H9 (cell line): ENCODE measurements at regions not wholly inside any gene's neighbourhood (a gene's known extent, or its start where the extent isn't known, plus 50 kb on each side); places are given as distances from the start of the nearest gene placed in this dataset.

Source experiments
- DNase-seq: peaks from one replicate; pipeline ENCODE4 v3.0.0-alpha.2; 2017
- H2AFZ ChIP-seq: one replicate; pipeline ENCODE4 v1.6.1; 2013; ENCODE audit warnings: mild to moderate bottlenecking, low read length, control low read depth, moderate library complexity
- H2AK5ac ChIP-seq: 2 replicates; pipeline ENCODE4 v1.6.1; 2013; ENCODE audit warnings: low read length, control low read depth, mixed read lengths; ENCODE audit not compliant: insufficient read length
- H2BK120ac ChIP-seq: one replicate; pipeline ENCODE4 v1.6.1; 2013; ENCODE audit warnings: low read depth, mild to moderate bottlenecking, low read length, control low read depth, inconsistent platforms; ENCODE audit not compliant: poor library complexity, severe bottlenecking
- H2BK12ac ChIP-seq: 2 replicates; pipeline ENCODE4 v1.6.1; 2013; ENCODE audit warnings: low read length, control low read depth, mixed read lengths, low read depth; ENCODE audit not compliant: insufficient read length
- H2BK15ac ChIP-seq: 2 replicates; pipeline ENCODE4 v1.6.1; 2013; ENCODE audit warnings: low read depth, low read length, control low read depth
- H2BK20ac ChIP-seq: one replicate; pipeline ENCODE4 v1.6.1; 2013; ENCODE audit warnings: low read depth, mild to moderate bottlenecking, low read length, control low read depth, inconsistent platforms; ENCODE audit not compliant: poor library complexity, severe bottlenecking
- H2BK5ac ChIP-seq: 2 replicates; pipeline ENCODE4 v1.6.1; 2013; ENCODE audit warnings: low read length, control low read depth, mixed read lengths; ENCODE audit not compliant: insufficient read length
- H3K14ac ChIP-seq: 2 replicates; pipeline ENCODE4 v1.6.1; 2013; ENCODE audit warnings: low read length, control low read depth; ENCODE audit not compliant: insufficient read depth
- H3K18ac ChIP-seq: 2 replicates; pipeline ENCODE4 v1.6.1; 2013; ENCODE audit warnings: low read depth, mild to moderate bottlenecking, mixed read lengths, low read length, control low read depth; ENCODE audit not compliant: insufficient read length
- H3K23ac ChIP-seq: 2 replicates; pipeline ENCODE4 v1.6.1; 2013; ENCODE audit warnings: low read length, control low read depth, mixed read lengths, low read depth; ENCODE audit not compliant: insufficient read length
- H3K23me2 ChIP-seq: 2 replicates; pipeline ENCODE4 v1.6.1; 2013; ENCODE audit warnings: low read depth, mild to moderate bottlenecking, mixed read lengths, low read length, control low read depth; ENCODE audit not compliant: insufficient read length, poor library complexity, severe bottlenecking
- H3K27ac ChIP-seq: 2 replicates; pipeline ENCODE4 v1.5.1; 2013; ENCODE audit warnings: low read length, control low read depth, mixed read lengths, low read depth; ENCODE audit not compliant: insufficient read length
- H3K27me3 ChIP-seq: 2 replicates; pipeline ENCODE4 v1.6.1; 2013; ENCODE audit warnings: low read length, control low read depth, inconsistent platforms; ENCODE audit not compliant: insufficient read depth
- H3K4ac ChIP-seq: 2 replicates; pipeline ENCODE4 v1.6.1; 2013; ENCODE audit warnings: low read depth, mild to moderate bottlenecking, control low read depth, inconsistent platforms, low read length, moderate library complexity
- H3K4me1 ChIP-seq: 2 replicates; pipeline ENCODE4 v1.6.1; 2013; ENCODE audit warnings: low read length, control low read depth, inconsistent platforms; ENCODE audit not compliant: insufficient read depth
- H3K4me2 ChIP-seq: 2 replicates; pipeline ENCODE4 v1.6.1; 2013; ENCODE audit warnings: low read length, control low read depth, mixed read lengths; ENCODE audit not compliant: insufficient read length, insufficient read depth
- H3K56ac ChIP-seq: 2 replicates; pipeline ENCODE4 v1.6.1; 2013; ENCODE audit warnings: low read depth, mild to moderate bottlenecking, mixed read lengths, low read length, control low read depth; ENCODE audit not compliant: insufficient read length
- H3K79me1 ChIP-seq: 2 replicates; pipeline ENCODE4 v1.6.1; 2013; ENCODE audit warnings: low read depth, mild to moderate bottlenecking, moderate library complexity, low read length, control low read depth, inconsistent platforms; ENCODE audit not compliant: insufficient read depth, poor library complexity, severe bottlenecking
- H3K79me2 ChIP-seq: 2 replicates; pipeline ENCODE4 v1.6.1; 2013; ENCODE audit warnings: low read length, control low read depth, inconsistent platforms; ENCODE audit not compliant: insufficient read depth
- H3K9ac ChIP-seq: 2 replicates; pipeline ENCODE4 v1.6.1; 2013; ENCODE audit warnings: low read length, control low read depth, mixed read lengths; ENCODE audit not compliant: insufficient read length; ENCODE audit errors: extremely low read depth
- H3K9me3 ChIP-seq: one replicate; pipeline ENCODE4 v1.6.1; 2013; ENCODE audit warnings: low read depth, low read length, inconsistent platforms; ENCODE audit not compliant: control insufficient read depth
- H3T11ph ChIP-seq: one replicate; pipeline ENCODE4 v1.6.1; 2013; ENCODE audit warnings: mild to moderate bottlenecking, low read length, control low read depth, inconsistent platforms
- H4K20me1 ChIP-seq: one replicate; pipeline ENCODE4 v1.6.1; 2013; ENCODE audit not compliant: control insufficient read depth, insufficient read length, insufficient read depth
- H4K5ac ChIP-seq: 2 replicates; pipeline ENCODE4 v1.6.1; 2013; ENCODE audit warnings: low read depth, mild to moderate bottlenecking, mixed read lengths, low read length, control low read depth; ENCODE audit not compliant: insufficient read length
- H4K8ac ChIP-seq: replicated peaks from 2 replicates; pipeline ENCODE4 v1.6.1; 2013; ENCODE audit warnings: low read length, control low read depth, mixed read lengths, low read depth; ENCODE audit not compliant: insufficient read length
- H4K91ac ChIP-seq: 2 replicates; pipeline ENCODE4 v1.6.1; 2013; ENCODE audit warnings: low read depth, mild to moderate bottlenecking, moderate library complexity, mixed read lengths, low read length, control low read depth; ENCODE audit not compliant: insufficient read length
- H3K27ac Mint-ChIP-seq, 3 experiments: 2 replicates in 2 of 3; 3 replicates in 1 of 3; pipeline ENCODE4 v1.8.0; 2020 to 2021; ENCODE audit warnings: mixed read lengths in 3 of 3, mild to moderate bottlenecking in 1 of 3, moderate library complexity in 1 of 3
- H3K27me3 Mint-ChIP-seq: 2 replicates; pipeline ENCODE4 v1.8.0; 2021; ENCODE audit warnings: low read depth, mild to moderate bottlenecking, moderate library complexity, mixed read lengths
- H3K36me3 Mint-ChIP-seq, 3 experiments: 2 replicates in 2 of 3; 3 replicates in 1 of 3; pipeline ENCODE4 v1.8.0; 2020 to 2021; ENCODE audit warnings: low read depth in 3 of 3, mixed read lengths in 3 of 3; ENCODE audit not compliant: insufficient read depth in 1 of 3
- H3K4me1 Mint-ChIP-seq, 2 experiments: 2 replicates each; pipeline ENCODE4 v1.8.0; 2020; ENCODE audit warnings: mixed read lengths in 2 of 2
- H3K4me3 Mint-ChIP-seq, 2 experiments: 2 replicates in 1 of 2; 3 replicates in 1 of 2; pipeline ENCODE4 v1.8.0; 2020 to 2021; ENCODE audit warnings: mild to moderate bottlenecking in 2 of 2, mixed read lengths in 2 of 2, moderate library complexity in 1 of 2
- H3K9me3 Mint-ChIP-seq, 2 experiments: 2 replicates in 1 of 2; 3 replicates in 1 of 2; pipeline ENCODE4 v1.8.0; 2020; ENCODE audit warnings: mild to moderate bottlenecking in 2 of 2, mixed read lengths in 2 of 2, moderate library complexity in 1 of 2
- WGBS: extraction: QIAGEN DNeasy Blood & Tissue Kit; methylation state at CpG from one replicate; pipeline ENCODE4 v1.1.7; 2013; ENCODE audit warnings: missing lambda C conversion rate, low lambda C conversion rate, mixed read lengths; ENCODE audit not compliant: insufficient read length; ENCODE audit errors: extremely low coverage; 5-methylcytosine and 5-hydroxymethylcytosine counted together
- TF ChIP-seq, protein P1 (sequence below): fragments of 200-600 bp; sonication (generic); conservative IDR thresholded peaks from 3 replicates; pipeline ENCODE4 v1.8.0; 2021; ENCODE audit warnings: antibody characterized with exemption, mild to moderate bottlenecking

DNA sequence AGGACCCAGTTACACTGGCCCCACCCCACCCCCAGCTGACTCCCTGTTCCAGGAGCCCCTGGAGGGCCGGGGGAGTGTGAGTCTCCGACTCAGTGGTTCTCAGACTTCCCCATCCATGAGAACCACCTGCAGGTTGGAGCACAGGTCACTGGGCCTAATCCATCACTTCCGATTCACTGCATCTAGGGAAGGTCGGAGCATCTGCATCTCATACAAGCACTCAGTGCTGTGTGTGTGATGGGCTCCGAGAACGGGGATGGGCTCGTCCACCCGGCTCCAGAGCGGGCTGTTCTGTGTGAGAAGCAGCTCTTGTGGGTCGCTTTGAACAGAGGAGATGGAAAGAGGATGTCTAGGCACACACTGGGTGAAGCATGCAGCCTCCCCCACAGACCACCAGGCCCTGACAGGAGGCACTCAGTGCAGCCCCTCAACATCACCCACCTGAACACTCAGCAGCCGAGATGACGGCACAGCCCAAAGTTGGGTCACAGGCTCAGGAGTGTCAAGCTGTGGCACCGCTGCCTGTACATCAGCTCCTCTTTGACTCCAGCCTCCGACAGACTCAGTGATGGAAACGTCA, 541.4 kb downstream of the BRD1 start:
- H3K18ac ChIP-seq: no peak overlapping the region
- no peaks in the 10 kb centered on the region; the same call in 1 of the 2 replicates for H3K4me1 ChIP-seq
- no peak overlapping the region for H3K14ac ChIP-seq
- no peak overlapping the region for H3K9ac ChIP-seq
- H3K9me3 Mint-ChIP-seq: peaks cover 6 to 9% of the 10 kb centered on the region in 2 experiments; a peak in 4 of 5 replicates
- H2BK5ac ChIP-seq: no peak overlapping the region
- H4K20me1 ChIP-seq: no peaks in the 10 kb centered on the region
- H3K27ac Mint-ChIP-seq: no peak overlapping the region
- no peak overlapping the region for H3K4ac ChIP-seq
- peaks cover 17 to 26% of the 10 kb centered on the region in 2 experiments for H3K4me1 Mint-ChIP-seq
- no peak for DNase-seq
- H3K27me3 ChIP-seq: no peaks in the 10 kb centered on the region
- no peak overlapping the region for H2BK120ac ChIP-seq
- no peaks in the 10 kb centered on the region for H3K9me3 ChIP-seq
- no peak overlapping the region for H4K8ac ChIP-seq
- no peak overlapping the region for H3K27ac ChIP-seq
- no peaks in the 10 kb centered on the region for H3K79me1 ChIP-seq
- no peak overlapping the region for H2BK20ac ChIP-seq
- H2AK5ac ChIP-seq: no peak overlapping the region
- no peak overlapping the region for H3T11ph ChIP-seq
- peaks cover 46% of the 10 kb centered on the region for H3K27me3 Mint-ChIP-seq
- H3K23ac ChIP-seq: no peak overlapping the region
- no CpG with 5 or more reads among the region's 15 CpGs for WGBS
- H3K23me2 ChIP-seq: no peaks in the 10 kb centered on the region
- no peak overlapping the region for H4K5ac ChIP-seq
- TF ChIP-seq, protein P1, sequence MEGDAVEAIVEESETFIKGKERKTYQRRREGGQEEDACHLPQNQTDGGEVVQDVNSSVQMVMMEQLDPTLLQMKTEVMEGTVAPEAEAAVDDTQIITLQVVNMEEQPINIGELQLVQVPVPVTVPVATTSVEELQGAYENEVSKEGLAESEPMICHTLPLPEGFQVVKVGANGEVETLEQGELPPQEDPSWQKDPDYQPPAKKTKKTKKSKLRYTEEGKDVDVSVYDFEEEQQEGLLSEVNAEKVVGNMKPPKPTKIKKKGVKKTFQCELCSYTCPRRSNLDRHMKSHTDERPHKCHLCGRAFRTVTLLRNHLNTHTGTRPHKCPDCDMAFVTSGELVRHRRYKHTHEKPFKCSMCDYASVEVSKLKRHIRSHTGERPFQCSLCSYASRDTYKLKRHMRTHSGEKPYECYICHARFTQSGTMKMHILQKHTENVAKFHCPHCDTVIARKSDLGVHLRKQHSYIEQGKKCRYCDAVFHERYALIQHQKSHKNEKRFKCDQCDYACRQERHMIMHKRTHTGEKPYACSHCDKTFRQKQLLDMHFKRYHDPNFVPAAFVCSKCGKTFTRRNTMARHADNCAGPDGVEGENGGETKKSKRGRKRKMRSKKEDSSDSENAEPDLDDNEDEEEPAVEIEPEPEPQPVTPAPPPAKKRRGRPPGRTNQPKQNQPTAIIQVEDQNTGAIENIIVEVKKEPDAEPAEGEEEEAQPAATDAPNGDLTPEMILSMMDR: no peak
- H2AFZ ChIP-seq: no peak overlapping the region
- H3K36me3 Mint-ChIP-seq: peaks cover 0 to 6% (median 6%) of the 10 kb centered on the region in 3 experiments; a peak in 4 of 7 replicates
- H3K4me3 Mint-ChIP-seq: no peak overlapping the region
- H4K91ac ChIP-seq: no peak overlapping the region
- H3K79me2 ChIP-seq: no peaks in the 10 kb centered on the region
- H3K4me2 ChIP-seq: no peak overlapping the region
- H2BK12ac ChIP-seq: no peak overlapping the region
- no peak overlapping the region for H3K56ac ChIP-seq
- H2BK15ac ChIP-seq: no peak overlapping the region
